Islet of Langerhans (tissue), 1 donor: ENCODE measurements at regions not wholly inside any gene's neighbourhood (a gene's known extent, or its start where the extent isn't known, plus 50 kb on each side); places are given as distances from the start of the nearest gene placed in this dataset.
"Not testable (repeated sequence)": the region's sequence is repeated elsewhere in the genome, so short reads cannot be mapped to it uniquely, and the experiment has no call there.

Source experiments
- FAIRE-seq: peaks from one replicate; lab custom pipeline; 2011; peaks lifted over from hg19 to GRCh38; lab: Jason Lieb, UNC

DNA sequence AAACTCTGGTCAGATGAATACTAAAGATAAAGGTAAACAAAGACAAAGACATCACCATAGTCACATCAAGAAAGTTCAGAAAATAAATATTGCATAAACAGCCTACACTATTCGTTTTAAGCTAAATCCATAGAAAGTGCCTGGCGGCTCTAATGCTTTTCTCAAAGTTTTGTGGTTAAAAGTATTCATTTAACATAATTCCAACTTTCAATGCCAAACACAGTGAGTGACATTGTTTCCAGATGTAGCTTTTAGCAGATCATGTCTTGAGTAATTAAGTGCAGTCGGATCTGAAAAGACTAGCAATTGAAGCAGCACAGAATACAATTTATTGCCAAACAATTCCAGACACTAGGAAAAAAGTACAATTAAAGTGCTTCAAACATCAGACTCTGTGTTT is 287.1 kb upstream of the ADGRL3 start:
- no peak for FAIRE-seq

GRCh38 chr4:60913671-60914070 is 286.5 kb upstream of the ADGRL3 start:
- no peak for FAIRE-seq

DNA sequence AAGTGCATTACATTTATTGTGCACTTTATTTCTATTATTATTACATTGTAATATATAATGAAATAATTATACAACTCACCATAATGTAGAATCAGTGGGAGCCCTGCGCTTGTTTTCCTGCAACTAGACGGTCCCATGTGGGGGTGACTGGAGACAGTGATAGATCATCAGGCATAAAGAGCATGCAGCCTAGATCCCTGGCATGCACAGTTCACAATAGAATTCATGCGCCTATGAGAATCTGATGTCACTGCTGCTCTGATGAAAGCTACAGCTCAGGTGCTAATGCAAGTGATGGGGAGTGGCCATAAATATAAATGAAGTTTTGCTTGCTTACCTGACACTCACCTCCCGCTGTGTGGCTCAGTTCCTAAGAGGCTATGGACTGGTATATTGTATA is 278.4 kb upstream of the ADGRL3 start:
- FAIRE-seq: not testable (repeated sequence)

GRCh38 chr4:60923075-60923474 is 277.1 kb upstream of the ADGRL3 start:
- no peak for FAIRE-seq

GRCh38 chr4:60926624-60927023 is 273.5 kb upstream of the ADGRL3 start:
- FAIRE-seq: no peak

- FAIRE-seq: no peak
These were observed 269.3 kb upstream of the ADGRL3 start for GRCh38 chr4:60930866-60931265.

GRCh38 chr4:60934566-60935295 is 265.4 kb upstream of the ADGRL3 start:
- no peak for FAIRE-seq

DNA sequence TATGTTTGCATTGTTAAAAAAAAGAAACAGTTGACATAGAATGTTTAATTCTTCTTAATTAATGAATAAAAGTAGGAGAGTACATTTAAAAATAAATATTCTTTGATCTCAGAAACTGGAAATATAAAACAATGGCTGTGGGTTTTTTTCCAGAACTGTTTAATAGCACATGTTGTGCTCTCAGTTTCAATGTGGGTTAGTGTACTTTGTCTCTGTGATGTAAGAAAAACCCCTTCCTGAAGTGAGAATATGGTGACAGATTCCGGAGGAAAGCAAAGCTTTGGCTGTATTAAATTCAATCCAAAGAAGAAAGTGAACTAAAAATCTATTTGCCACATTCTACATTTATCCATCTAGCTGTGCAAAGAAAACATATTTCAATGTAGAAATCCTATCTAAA is 261.9 kb upstream of the ADGRL3 start:
- FAIRE-seq: no peak

DNA sequence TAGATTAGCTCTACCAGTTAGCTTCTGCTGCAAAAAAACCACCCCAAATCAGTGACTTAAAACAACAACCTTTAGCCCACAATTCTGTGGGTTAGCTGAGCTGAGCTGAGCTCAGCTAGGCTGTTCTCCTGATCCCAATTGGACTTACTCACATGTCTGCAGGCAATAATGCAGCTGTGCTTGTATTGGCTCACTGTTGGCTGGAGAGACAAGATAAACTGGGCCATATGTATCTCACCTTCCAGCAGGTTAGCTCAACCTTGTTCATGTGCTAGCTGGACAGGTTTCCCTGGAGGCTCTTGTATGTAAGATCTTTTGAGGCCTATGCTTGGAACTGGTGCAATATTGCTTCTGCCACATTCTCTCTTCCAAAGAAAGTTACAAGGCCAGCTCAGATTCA is 261.5 kb upstream of the ADGRL3 start:
- FAIRE-seq: no peak

- no peak for FAIRE-seq
These were observed 256.1 kb upstream of the ADGRL3 start for GRCh38 chr4:60944060-60944459.

DNA sequence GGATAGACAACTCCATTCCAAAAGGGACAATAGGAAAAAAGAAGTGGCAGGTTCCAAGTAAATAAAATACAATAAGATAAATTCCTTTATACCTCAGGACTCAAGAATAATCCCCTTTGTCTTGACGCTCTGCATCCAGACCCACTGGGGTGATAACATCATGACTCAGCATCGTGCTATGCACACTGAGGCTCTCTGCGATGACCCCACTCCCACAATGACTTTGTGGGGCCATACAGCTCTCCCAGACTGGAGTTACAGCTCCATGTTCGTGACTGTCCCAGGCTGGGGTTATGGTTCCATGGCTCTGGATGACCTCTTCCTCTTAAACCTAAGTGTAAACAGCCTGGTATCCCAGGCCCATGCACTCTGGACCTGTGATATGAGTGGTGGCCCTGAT is 254.5 kb upstream of the ADGRL3 start:
- FAIRE-seq: no peak

GRCh38 chr4:60948008-60948407 is 252.1 kb upstream of the ADGRL3 start:
- no peak for FAIRE-seq

DNA sequence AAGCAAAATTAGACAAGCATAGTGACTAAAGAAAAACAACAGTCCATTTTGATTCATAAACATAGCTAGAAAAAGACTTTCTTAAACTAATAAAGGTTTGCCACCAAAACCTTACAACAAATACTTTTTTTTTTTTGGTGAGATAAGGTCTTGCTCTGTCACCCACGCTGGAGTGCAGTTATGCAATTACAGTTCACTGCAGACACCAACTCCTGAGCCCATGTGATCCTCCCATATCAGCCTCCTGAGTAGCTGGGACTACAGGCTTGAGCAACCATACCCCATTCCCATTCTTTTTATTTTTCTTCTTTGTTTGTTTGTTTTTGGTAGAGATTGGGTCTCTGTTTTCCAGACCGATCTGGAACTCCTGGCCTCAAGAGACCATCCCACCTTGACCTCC is 247.2 kb upstream of the ADGRL3 start:
- no peak for FAIRE-seq

DNA sequence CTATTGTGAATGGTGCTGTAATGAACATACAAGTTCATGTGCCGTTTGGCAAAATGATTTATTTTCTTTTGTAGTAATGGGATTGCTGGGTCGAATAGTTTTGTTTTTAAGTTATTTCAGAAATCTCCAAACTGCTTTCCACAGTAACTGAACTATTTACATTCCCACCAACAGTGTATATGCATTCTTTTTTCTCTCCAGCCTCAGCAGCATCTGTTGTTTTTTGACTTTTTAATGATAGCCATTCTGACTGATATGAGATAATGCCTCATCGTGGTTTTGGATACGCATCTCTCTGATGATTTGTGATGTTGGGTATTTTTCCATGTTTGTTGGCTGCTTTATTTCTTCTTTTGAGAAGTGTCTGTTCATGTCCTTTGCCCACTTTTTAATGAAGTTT is 246.3 kb upstream of the ADGRL3 start:
- FAIRE-seq: no peak

DNA sequence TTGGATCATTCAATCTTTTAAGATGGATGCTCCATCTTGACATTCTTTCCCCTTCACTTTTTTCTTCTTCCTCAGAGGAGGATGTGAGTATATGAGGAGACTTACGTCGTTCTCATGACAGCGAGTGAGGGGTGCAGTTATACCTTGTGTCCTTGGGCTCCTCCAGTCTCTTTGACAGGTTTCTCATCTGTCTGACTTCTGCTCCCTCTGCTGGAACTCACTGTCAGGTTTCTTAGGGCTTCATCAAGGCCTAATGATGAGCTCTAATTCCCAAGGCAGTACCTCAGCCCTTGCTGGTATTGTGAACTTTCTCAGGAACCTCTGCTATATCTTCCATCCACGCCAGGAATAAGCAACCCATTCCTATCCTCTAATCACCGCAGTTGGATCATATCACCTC is 237.8 kb upstream of the ADGRL3 start:
- no peak for FAIRE-seq

GRCh38 chr4:60981534-60981933 is 218.6 kb upstream of the ADGRL3 start:
- no peak for FAIRE-seq

DNA sequence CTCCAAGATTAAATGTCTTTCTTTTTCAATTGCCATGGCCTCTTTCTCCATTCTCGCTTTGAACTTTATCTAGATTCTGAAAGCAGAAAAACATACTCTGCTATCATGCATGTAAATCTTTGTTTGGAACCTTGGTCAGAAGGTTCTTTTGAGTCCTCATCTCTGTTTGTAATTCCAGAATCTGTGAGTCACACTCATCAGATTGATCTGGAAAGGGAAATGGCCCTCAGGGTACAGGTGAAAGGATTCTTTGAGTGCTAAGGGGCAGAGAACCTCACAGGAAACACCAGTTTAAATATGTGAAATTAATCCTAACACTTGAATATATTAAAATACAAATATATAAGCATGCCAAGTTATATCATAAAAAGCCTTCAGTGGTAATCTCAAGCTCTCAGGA is 211.0 kb upstream of the ADGRL3 start:
- FAIRE-seq: no peak

- no peak for FAIRE-seq
These were observed 208.1 kb upstream of the ADGRL3 start for GRCh38 chr4:60992037-60992436.

GRCh38 chr4:61003301-61003700 is 196.8 kb upstream of the ADGRL3 start:
- FAIRE-seq: no peak

GRCh38 chr4:61004651-61005170 is 195.4 kb upstream of the ADGRL3 start:
- no peak for FAIRE-seq

DNA sequence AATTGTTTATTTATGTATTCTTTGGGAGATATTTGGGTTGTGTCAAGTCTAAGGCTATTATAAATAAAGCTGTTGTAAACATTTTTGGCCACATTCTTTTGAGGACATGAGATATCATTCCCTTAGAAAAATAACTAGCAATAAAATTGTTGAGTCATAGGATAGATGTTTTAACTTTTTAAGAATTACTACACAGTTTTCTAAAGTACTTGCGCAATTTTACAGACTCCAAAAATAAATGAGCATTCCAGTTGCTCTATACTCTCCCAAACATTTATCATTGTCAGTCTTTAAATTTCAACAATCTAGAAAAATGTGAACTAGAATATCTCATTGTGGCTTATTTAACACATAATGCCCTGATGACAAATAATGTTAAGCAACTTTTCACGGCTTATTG is 189.1 kb upstream of the ADGRL3 start:
- FAIRE-seq: no peak

- FAIRE-seq: not testable (repeated sequence)
These were observed 188.2 kb upstream of the ADGRL3 start for GRCh38 chr4:61011936-61012335.

GRCh38 chr4:61024610-61025009 is 175.5 kb upstream of the ADGRL3 start:
- FAIRE-seq: no peak

GRCh38 chr4:61027939-61028338 is 172.2 kb upstream of the ADGRL3 start:
- FAIRE-seq: no peak
